Fibroblast of skin of back (primary cell): ENCODE measurements at regions not wholly inside any gene's neighbourhood (a gene's known extent, or its start where the extent isn't known, plus 50 kb on each side); places are given as distances from the start of the nearest gene placed in this dataset.
"Not testable (repeated sequence)": the region's sequence is repeated elsewhere in the genome, so short reads cannot be mapped to it uniquely, and the experiment has no call there.

ENCODE experiments used
- DNase-seq: peaks from one replicate; pipeline ENCODE4 v3.0.0-alpha.2; 2013

GRCh38 chr10:9183197-9183880, 1128.9 kb downstream of the GATA3 start:
- not testable (repeated sequence) for DNase-seq

DNA sequence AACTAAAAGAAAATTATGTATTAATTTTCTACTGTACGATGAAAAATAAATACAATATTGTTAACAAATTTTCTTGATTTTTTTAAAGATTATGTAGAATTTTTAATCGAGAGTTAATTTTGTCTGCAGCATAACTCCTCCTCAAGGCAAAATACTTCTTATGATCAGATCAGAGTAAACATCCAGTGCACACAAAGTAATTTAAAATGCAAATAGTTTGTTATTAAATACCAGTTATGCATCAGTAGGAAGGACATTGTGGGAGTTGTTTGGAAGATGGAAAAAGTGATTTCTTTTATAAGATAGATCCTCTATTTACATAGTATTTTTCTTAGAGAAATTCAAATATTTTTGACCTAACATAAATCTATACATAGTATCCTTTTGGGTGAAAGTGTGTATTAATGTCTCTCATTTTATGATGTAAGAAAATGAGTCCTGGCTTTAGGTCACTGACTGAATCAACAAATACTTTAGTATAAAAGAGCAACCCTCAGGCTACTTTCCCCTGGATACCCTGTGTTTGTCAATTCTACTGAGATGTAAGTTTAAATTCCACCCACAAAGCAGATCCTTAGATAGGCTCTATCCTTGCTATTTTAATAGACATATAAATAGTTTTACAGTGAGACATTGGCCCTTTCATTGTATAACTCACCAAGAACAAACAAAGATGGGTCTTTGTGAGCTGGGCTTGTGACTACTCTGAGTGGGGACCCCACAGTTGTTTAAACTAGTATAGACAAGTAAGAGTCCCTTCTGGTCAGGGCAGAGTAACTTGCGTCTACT, 1133.7 kb downstream of the GATA3 start:
- DNase-seq: no peak

GRCh38 chr10:9189448-9189847, 1135.0 kb downstream of the GATA3 start:
- DNase-seq: no peak

DNA sequence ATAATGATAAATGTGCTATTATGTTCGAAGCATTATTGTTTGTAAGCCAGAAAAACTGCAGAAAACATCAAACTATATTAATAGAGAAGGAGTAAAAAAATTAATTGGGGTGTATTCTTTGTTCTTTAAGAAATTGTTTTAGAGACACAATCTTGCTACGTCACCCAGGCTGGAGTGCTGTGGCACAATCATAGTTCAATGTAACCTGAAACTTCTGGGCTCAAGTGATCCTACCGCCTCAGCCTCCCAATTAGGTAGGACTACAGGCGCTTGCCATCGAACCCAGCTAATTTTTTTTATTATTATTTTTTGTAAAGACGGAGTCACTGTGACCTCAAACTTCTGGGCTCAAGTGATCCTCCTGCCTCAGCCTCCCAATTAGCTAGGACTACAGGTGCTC, 1138.6 kb downstream of the GATA3 start:
- no peak for DNase-seq

DNA sequence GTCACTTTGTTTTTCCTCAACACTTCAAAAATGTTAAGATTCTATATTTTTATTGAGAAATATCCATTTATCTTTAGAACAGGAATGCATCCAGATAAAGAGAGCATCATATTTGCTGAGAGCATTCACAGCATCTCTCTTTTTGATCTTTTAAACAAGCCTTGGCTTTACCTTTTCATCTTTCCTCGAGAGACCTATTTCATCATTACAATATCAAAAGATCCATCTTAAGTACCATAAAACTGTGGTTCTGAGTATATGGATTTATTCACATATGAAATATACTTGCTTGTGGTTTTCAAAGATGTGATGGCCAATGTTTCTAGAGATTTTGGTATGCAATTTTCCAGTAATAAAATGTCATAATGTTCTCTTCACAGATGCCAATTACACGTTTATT, 1140.9 kb downstream of the GATA3 start:
- no peak for DNase-seq

DNA sequence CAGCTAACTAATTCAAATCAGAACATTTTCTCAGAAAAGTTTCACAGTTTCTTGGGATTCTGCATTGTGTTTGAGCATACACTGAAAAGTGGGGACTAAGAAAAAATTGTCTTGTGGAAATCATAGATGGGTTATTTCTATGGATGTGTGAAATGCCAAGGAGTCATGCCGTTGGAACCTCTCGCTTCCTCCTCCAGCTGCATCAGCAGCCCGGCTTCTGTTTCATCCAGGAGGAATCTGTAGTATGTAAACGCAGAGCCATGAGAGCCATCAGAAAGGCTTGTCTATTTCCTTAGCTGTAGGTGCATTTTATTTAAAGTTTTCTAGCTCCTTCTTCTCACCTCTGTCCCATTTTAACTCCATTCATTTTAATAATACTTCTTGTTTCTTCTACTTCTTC, 1144.1 kb downstream of the GATA3 start:
- peak; percentile 59 for DNase-seq

GRCh38 chr10:9205558-9205957, 1151.1 kb downstream of the GATA3 start:
- DNase-seq: no peak

- peak; percentile 54 for DNase-seq
These were observed 1154.8 kb downstream of the GATA3 start for GRCh38 chr10:9209105-9209798.

DNA sequence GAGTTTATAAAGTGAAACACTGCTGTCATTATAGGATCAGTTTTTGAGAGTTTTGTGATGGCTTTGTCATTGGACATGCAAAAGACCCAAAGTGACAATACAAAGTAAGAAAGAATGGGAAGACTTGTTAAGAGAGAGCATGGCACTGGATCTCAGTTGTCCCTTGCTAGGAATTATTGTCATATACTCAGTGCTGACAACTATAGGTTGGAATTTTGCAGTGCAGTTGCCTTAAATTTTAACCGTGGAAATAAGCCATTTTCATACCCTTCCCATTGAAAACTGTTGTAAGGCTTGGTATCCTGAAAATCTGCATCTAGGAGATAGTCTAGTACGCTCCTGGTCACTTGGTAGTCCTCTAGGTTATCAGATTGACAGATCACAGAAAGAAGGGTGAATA, 1156.7 kb downstream of the GATA3 start:
- DNase-seq: peak; percentile 5

DNA sequence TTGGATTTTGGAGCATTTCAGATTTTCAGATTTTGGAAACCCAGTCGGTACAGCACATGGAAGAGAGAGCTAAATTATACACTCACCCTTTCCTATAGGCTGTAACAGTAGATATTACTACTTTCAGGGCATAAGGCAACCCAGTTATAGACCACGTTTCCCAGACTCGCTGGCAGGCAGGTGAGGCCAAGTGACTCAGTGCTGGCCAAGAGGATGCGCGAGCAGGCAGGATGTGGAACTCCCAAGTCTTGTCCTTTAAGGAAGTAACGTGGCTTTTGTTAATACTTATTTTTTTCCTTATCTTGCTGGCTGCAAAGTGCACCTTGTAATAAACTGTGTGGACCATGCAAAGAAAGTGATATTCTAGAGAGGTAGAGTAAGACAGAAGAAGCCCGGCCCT, 1160.1 kb downstream of the GATA3 start:
- no peak for DNase-seq

GRCh38 chr10:9215121-9215520, 1160.6 kb downstream of the GATA3 start:
- no peak for DNase-seq

DNA sequence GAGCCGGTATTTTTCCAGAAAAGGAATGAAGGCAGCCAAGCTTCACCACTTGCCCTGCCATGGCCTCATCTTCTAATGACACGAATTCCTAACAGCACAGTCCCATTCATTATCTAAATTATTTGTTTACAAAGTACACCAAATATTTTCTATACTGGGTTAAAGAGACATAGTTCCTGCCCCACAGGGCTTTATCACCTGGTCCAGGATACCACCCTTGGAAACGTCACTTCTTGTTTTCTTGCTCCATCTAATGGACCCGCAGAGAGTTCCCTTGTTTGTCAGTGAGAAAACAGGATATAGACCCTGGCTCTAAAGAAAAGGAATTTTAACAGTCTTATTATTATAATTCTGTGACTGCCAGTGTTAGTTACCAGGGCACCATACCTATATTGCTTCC, 1165.4 kb downstream of the GATA3 start:
- DNase-seq: no peak

- peak; percentile 62 for DNase-seq
These were observed 1168.4 kb downstream of the GATA3 start for GRCh38 chr10:9222917-9223316.

DNA sequence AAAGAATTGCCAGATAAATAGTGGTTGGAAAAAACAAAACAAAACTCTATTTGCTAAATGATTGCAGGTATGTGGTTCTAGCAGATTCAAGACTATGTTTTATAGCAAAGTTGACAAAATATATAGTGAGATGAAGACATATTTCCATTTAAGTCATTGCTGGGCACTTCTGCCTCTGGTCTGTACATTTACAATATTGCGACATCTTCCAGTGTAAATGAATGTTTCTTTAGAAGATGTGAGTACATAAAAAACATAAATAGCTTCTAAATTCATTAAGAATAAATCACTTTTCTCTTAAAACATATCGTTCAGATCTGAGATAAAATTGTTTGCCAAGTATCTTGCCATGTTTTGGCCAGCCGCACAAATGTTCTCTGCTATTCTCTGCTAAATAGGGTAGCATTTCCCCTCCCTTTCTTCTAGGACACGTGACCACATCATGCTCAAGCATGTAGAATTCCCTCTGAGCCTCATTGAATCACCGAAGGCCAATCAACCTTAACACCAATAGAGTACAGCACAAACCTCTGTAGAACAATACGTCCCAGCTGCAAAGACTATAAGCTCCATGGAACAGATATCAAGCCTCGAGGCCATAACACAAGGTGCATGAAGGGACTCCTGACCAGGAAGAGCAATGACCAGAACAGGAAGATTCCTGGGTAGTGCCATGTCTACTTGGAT, 1173.3 kb downstream of the GATA3 start:
- DNase-seq: no peak

GRCh38 chr10:9228771-9229170, 1174.3 kb downstream of the GATA3 start:
- peak; percentile 27 for DNase-seq

DNA sequence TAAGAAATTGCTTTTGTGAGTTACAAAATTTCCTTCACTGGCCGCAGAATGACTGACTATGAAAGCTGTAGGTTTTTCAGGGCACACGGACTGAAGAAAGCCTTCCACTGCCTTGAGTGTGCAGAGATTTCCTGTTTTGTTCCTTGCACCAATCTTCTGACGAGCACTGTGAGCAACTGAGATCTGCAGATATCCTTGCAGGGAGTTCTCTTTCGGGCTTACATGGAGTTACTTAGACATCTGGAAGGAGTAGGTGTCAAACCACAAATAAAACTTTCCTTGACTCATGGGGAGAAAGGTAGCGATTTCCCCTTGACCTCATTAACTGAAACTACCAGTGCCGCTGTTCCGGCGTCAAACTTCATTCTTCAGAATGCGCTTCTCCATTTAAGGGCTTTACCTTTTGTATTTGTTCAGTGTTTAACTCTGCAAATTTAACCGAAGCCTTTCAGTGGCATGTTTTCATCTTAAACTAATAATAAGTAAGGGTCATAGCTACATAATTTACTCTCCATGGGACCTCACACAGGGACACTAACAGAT, 1175.3 kb downstream of the GATA3 start:
- no peak for DNase-seq

GRCh38 chr10:9230625-9231024, 1176.1 kb downstream of the GATA3 start:
- no peak for DNase-seq

- no peak for DNase-seq
These were observed 1179.7 kb downstream of the GATA3 start for GRCh38 chr10:9234191-9234590.

GRCh38 chr10:9238041-9238440, 1183.6 kb downstream of the GATA3 start:
- DNase-seq: no peak

DNA sequence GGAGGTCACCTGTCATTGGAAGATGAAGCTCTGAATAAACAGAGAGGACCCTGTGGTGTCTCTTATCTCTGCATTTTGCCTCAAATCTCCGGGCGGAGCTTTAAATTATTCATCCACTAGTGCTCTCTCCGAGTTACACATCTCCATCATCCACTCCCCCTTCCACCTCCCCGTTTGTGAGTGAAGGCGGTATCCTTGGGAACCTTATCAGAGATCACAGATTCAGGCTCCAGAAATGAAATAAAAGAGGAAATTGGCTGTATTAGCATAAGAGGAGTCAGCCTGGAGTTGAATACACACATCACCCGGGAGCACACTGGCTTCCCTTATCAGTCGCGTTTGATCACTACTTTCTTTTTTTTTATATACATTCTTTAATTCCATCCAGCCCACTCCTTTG, 1184.8 kb downstream of the GATA3 start:
- DNase-seq: no peak

DNA sequence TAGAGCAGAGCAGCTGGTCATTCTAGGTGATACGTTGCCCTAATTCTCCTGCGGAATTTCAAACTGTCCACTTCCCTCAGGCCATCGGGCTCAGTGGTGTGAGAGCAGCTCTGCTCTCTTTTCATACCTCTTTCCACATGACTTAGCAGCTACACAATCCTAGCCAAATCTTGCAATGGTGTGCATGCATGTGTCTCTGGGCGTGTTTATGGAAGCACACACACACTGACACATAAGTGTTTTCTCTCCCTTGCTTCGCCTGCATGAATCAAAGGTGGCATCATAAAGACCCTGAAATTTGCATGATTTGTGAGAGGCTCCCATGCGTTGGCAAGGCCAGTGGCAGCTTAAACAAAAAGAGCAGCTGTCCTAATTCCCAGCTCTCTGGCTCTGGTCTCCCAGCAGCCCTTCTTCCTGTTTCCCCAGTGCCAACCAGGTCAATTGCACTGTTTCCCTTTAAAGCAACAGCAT, 1189.5 kb downstream of the GATA3 start:
- no peak for DNase-seq

DNA sequence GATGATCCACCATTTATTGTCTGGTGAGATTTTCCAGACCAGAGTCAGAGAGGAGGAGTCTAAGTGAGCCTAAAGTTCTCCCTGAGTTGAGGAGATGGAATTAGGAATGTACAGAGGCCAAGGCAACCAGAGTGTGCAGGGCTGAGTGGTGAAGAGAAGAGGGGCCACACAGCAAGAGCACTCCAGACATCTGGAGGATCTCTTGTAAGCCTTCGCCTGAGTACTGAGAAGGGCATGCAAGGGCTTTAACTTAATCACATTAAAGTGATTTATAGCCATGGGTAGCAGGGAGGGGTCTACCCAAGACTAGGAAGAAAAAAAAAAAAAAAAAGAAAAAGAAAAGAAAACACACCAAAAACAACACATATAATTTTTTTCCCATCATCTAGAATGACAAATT, 1190.4 kb downstream of the GATA3 start:
- no peak for DNase-seq

- DNase-seq: peak; percentile 68
These were observed 1198.6 kb downstream of the GATA3 start for GRCh38 chr10:9253121-9253520.
